Caco-2 (cell line): ENCODE measurements at regions not wholly inside any gene's neighbourhood (a gene's known extent, or its start where the extent isn't known, plus 50 kb on each side); places are given as distances from the start of the nearest gene placed in this dataset.

Source experiments
- BruUV-seq: library from RNA; stranded (reverse); fragments of 400-500 nt; replicated peaks from 2 replicates; lab custom pipeline; 2021; lab: Mats Ljungman, UMichigan
- CTCF ChIA-PET: fragments of 300-600 bp; sonication (Branson Sonifier 250); formaldehyde crosslinking; loops from one replicate; lab custom pipeline; 2022; ENCODE audit warnings: antibody characterized with exemption; lab: Charles Lee
- POLR2A ChIA-PET: fragments of 300-600 bp; sonication (Branson Sonifier 250); formaldehyde crosslinking; loops from one replicate; lab custom pipeline; 2022; ENCODE audit warnings: antibody characterized with exemption; lab: Charles Lee
- DNase-seq, 2 experiments: peaks; one replicate each; pipeline versions ENCODE4 v3.0.0 to v3.0.0-alpha.2; 2020 to 2022
- H3K27me3 ChIP-seq: replicated peaks from 2 replicates; pipeline ENCODE4 v1.6.0; 2011; ENCODE audit warnings: low read length; ENCODE audit not compliant: control insufficient read depth, insufficient read depth
- H3K36me3 ChIP-seq: 2 replicates; pipeline ENCODE4 v1.5.1; 2011; ENCODE audit warnings: low read length; ENCODE audit not compliant: control insufficient read depth, insufficient read depth
- H3K4me1 ChIP-seq: fragments of 250-450 bp; sonication (Bioruptor Pico); 2 replicates; pipeline ENCODE4 v1.5.1; 2020; ENCODE audit warnings: mild to moderate bottlenecking
- H3K4me3 ChIP-seq: 2 replicates; pipeline ENCODE4 v1.5.1; 2011; ENCODE audit warnings: low read depth, mild to moderate bottlenecking, control low read depth, low read length
- H3K9me3 ChIP-seq: fragments of 250-450 bp; sonication (Bioruptor Pico); 2 replicates; pipeline ENCODE4 v1.5.1; 2020; ENCODE audit warnings: mild to moderate bottlenecking, moderate library complexity
- H3K27ac Mint-ChIP-seq: one replicate; pipeline ENCODE4 v1.8.0; 2022; ENCODE audit warnings: mixed read lengths; ENCODE audit not compliant: unreplicated experiment
- H3K27me3 Mint-ChIP-seq: one replicate; pipeline ENCODE4 v1.8.0; 2022; ENCODE audit warnings: mixed read lengths; ENCODE audit not compliant: insufficient read depth, unreplicated experiment
- H3K36me3 Mint-ChIP-seq: one replicate; pipeline ENCODE4 v1.8.0; 2022; ENCODE audit warnings: mild to moderate bottlenecking, mixed read lengths; ENCODE audit not compliant: insufficient read depth, unreplicated experiment
- H3K4me1 Mint-ChIP-seq: one replicate; pipeline ENCODE4 v1.8.0; 2022; ENCODE audit warnings: low read depth, mixed read lengths; ENCODE audit not compliant: unreplicated experiment
- H3K4me3 Mint-ChIP-seq: one replicate; pipeline ENCODE4 v1.8.0; 2022; ENCODE audit warnings: mild to moderate bottlenecking, moderate library complexity, mixed read lengths; ENCODE audit not compliant: unreplicated experiment
- H3K9me3 Mint-ChIP-seq: one replicate; pipeline ENCODE4 v1.8.0; 2022; ENCODE audit warnings: mixed read lengths; ENCODE audit not compliant: unreplicated experiment
- intact Hi-C: fragments of 100-400 bp; cut with micrococcal nuclease; formaldehyde crosslinking; loops from one replicate; pipeline ENCODE4 v1.10.0; 2022; ENCODE audit not compliant: unreplicated experiment
- TF ChIP-seq, protein P1 (sequence below), 2 experiments: fragments of 200-600 bp in 1 of 2; IDR thresholded peaks; 1 replicate in 1 of 2; 2 replicates in 1 of 2; pipeline versions ENCODE4 v1.5.1 to v1.8.0; 2011 to 2022; ENCODE audit warnings: antibody characterized with exemption in 1 of 2, control low read depth in 1 of 2, inconsistent platforms in 1 of 2, low read depth in 1 of 2, low read length in 1 of 2, mild to moderate bottlenecking in 1 of 2, moderate library complexity in 1 of 2; ENCODE audit not compliant: insufficient read depth in 1 of 2, severe bottlenecking in 1 of 2, unreplicated experiment in 1 of 2

DNA sequence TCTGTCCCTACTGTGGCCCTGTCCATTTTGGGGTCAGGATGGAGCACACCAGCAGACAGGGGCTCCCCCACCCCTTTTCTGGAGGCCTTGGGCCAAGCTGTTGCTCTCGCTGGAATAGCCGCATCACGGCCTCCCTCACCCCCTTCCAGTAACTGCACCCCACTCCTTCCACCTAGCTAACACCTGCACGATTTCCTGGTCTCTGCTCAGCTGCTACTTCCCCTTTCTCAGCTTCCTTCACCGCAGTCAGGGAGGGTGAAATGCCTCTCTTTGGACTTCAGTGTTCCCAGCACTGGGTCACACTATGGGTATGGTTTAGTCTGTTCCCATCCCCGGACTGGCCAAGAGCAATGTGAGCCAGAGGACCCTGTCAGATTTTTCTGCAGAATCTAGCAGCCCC lies 400.2 kb downstream of the MCTP2 start:
- no peaks in the 10 kb centered on the region for H3K9me3 ChIP-seq
- no peaks in the 10 kb centered on the region for H3K27me3 ChIP-seq
- no TSS peak for BruUV-seq
- H3K27ac Mint-ChIP-seq = no peak overlapping the region
- no peak overlapping the region for H3K4me3 ChIP-seq
- DNase-seq = no peak
- TF ChIP-seq, protein P1, sequence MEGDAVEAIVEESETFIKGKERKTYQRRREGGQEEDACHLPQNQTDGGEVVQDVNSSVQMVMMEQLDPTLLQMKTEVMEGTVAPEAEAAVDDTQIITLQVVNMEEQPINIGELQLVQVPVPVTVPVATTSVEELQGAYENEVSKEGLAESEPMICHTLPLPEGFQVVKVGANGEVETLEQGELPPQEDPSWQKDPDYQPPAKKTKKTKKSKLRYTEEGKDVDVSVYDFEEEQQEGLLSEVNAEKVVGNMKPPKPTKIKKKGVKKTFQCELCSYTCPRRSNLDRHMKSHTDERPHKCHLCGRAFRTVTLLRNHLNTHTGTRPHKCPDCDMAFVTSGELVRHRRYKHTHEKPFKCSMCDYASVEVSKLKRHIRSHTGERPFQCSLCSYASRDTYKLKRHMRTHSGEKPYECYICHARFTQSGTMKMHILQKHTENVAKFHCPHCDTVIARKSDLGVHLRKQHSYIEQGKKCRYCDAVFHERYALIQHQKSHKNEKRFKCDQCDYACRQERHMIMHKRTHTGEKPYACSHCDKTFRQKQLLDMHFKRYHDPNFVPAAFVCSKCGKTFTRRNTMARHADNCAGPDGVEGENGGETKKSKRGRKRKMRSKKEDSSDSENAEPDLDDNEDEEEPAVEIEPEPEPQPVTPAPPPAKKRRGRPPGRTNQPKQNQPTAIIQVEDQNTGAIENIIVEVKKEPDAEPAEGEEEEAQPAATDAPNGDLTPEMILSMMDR (IDR thresholded peaks at IDR 0.05; ENCODE audit: insufficient read depth in 1 of 2, low read depth in 1 of 2, low read length in 1 of 2, severe bottlenecking in 1 of 2, unreplicated experiment in 1 of 2) = no peak
- no peaks in the 10 kb centered on the region for H3K4me1 Mint-ChIP-seq
- no peaks in the 10 kb centered on the region for H3K9me3 Mint-ChIP-seq
- no peaks in the 10 kb centered on the region for H3K36me3 Mint-ChIP-seq
- no peaks in the 10 kb centered on the region for H3K4me1 ChIP-seq
- H3K4me3 Mint-ChIP-seq = no peak overlapping the region
- ChIA-PET POLR2A (no interaction called here), CTCF (no interaction called here)
- no peaks in the 10 kb centered on the region for H3K36me3 ChIP-seq
- H3K27me3 Mint-ChIP-seq = peaks cover 9% of the 10 kb centered on the region
- intact Hi-C loops = no loop called here

DNA sequence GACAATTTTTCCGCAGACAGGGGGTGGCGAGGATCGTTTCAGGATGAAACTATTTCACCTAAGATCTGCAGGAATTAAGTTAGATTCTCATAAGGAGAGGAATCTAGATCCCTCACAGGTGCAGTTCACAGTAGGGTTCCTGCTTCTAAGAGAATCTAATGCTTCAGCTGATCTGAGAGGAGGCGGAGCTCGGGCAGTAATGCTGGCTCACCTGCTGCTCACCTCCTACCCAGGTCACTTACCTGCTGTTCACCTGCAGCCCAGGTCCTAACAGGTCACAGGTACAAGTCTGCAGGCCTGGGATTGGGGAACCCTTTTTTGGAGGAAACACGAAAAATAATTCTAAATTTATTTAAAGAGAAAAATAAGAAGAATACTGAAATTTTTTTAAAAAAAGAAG lies 406.8 kb downstream of the MCTP2 start:
- no peak overlapping the region for H3K27ac Mint-ChIP-seq
- Histone ChIP-seq H3K36me3 (no peaks in the 10 kb centered on the region), H3K4me3 (no peak overlapping the region), H3K27me3 (no peaks in the 10 kb centered on the region), H3K9me3 (no peaks in the 10 kb centered on the region), H3K4me1 (no peaks in the 10 kb centered on the region)
- H3K36me3 Mint-ChIP-seq = no peaks in the 10 kb centered on the region
- TF ChIP-seq, protein P1 (IDR thresholded peaks at IDR 0.05; ENCODE audit: insufficient read depth in 1 of 2, low read depth in 1 of 2, low read length in 1 of 2, severe bottlenecking in 1 of 2, unreplicated experiment in 1 of 2) = no peak
- no peaks in the 10 kb centered on the region for H3K4me1 Mint-ChIP-seq
- no peak overlapping the region for H3K4me3 Mint-ChIP-seq
- DNase-seq = peak in 1 of 2 experiments; percentile 3
- no TSS peak for BruUV-seq
- intact Hi-C loops = no loop called here
- peaks cover 10% of the 10 kb centered on the region for H3K27me3 Mint-ChIP-seq
- no peaks in the 10 kb centered on the region for H3K9me3 Mint-ChIP-seq
- POLR2A ChIA-PET = no interaction called here
- CTCF ChIA-PET = no interaction called here

DNA sequence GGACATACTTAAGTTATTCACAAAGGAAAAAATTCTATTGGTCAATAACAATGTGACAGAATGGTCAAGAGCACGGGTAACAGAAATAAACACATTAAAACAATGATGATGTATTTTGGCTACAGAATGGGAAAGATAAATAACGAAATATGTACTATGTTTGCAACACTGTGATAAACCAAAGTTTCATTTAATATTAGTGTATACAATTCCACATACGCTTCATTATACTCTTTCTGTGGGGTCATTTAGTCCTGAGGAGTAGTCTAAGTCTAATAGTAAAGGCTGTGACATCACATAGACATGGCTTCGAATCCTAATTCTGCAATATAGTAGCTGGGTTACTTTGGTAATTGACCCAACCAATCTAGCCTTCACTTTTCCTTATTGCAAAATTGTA lies 408.3 kb downstream of the MCTP2 start:
- no peaks in the 10 kb centered on the region for H3K27me3 ChIP-seq
- H3K4me1 Mint-ChIP-seq = no peaks in the 10 kb centered on the region
- H3K4me1 ChIP-seq = no peaks in the 10 kb centered on the region
- no TSS peak for BruUV-seq
- ChIA-PET POLR2A (no interaction called here), CTCF (no interaction called here)
- no peak overlapping the region for H3K27ac Mint-ChIP-seq
- no peaks in the 10 kb centered on the region for H3K36me3 Mint-ChIP-seq
- TF ChIP-seq, protein P1 (IDR thresholded peaks at IDR 0.05; ENCODE audit: insufficient read depth in 1 of 2, low read depth in 1 of 2, low read length in 1 of 2, severe bottlenecking in 1 of 2, unreplicated experiment in 1 of 2) = no peak
- H3K4me3 Mint-ChIP-seq = no peak overlapping the region
- no peaks in the 10 kb centered on the region for H3K36me3 ChIP-seq
- H3K27me3 Mint-ChIP-seq = peaks cover 10% of the 10 kb centered on the region
- DNase-seq = no peak
- no peaks in the 10 kb centered on the region for H3K9me3 Mint-ChIP-seq
- no peak overlapping the region for H3K4me3 ChIP-seq
- H3K9me3 ChIP-seq = no peaks in the 10 kb centered on the region
- intact Hi-C loops = no loop called here
